Putamen (tissue), 1 donor: ENCODE measurements at regions not wholly inside any gene's neighbourhood (a gene's known extent, or its start where the extent isn't known, plus 50 kb on each side); places are given as distances from the start of the nearest gene placed in this dataset.
"Not testable (repeated sequence)": the region's sequence is repeated elsewhere in the genome, so short reads cannot be mapped to it uniquely, and the experiment has no call there.

Experiments used
- DNase-seq: peaks from one replicate; pipeline ENCODE4 v3.0.0-alpha.2; 2016; ENCODE audit warnings: low spot score

DNA sequence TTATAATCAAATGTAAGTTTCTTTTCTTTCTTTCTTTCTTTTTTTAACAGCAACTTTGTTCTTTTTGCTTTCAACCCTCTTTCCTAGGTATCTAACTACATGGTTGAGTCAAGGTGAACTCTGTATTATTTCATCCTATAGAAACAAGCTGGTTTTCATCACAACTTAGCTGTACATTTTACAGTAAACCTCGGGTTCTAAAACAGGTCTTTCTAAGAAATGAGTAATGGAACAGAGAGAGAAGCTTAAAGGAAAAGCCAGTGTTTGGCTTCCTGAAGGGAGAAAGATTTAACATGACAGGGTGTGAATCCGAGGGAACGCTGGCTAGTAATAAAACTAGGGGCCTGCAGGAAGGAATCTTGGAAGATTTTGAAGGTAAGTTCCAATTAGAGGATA is 143.4 kb upstream of the ITGB1 start:
- DNase-seq, result no peak

DNA sequence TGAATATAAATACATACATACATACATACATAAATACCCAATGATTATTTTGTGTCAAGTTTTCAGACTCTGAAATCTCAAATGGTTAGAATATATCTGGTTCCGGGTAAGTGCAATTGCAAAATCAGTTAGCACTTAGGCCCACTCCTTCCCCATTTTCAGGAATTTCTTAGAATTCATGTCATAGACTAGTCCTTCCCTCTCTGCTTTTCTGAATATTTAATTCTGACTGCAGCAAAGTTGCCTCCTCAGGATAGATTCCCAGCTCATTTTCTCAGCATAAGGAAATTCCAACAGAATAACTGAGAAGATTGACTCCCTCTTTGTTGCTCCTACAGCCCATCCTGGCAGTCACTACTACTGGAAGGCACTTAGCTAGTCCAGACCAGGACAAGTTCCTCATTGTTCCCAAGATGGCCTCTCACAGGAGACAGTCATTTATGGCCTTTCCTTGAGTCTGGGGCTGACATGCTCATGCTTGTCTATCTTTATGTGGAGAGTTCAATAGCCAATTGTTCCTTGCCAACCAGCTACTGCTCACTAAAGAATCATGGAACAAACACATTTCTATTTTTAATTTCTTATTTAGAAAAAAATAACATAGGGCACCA is 142.9 kb upstream of the ITGB1 start:
- no peak for DNase-seq

DNA sequence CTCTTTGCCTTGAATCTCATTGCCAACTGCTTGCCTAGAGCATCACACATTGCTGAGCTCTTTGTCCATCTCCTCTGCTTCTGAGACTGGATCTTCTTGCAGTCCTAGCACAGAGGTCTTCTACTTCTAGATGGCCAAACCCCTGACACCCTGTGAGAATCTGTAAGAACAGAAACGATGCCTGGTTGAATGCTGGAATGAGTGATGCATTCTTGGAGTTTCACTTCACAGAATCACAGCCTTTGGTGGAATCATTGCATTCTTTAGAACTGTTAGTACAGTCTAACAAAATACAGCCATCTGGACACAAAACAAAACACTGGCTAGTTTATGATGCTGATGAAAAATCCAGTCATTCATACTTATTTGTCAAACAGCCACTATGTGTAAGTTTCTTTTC is 141.7 kb upstream of the ITGB1 start:
- DNase-seq, result no peak

DNA sequence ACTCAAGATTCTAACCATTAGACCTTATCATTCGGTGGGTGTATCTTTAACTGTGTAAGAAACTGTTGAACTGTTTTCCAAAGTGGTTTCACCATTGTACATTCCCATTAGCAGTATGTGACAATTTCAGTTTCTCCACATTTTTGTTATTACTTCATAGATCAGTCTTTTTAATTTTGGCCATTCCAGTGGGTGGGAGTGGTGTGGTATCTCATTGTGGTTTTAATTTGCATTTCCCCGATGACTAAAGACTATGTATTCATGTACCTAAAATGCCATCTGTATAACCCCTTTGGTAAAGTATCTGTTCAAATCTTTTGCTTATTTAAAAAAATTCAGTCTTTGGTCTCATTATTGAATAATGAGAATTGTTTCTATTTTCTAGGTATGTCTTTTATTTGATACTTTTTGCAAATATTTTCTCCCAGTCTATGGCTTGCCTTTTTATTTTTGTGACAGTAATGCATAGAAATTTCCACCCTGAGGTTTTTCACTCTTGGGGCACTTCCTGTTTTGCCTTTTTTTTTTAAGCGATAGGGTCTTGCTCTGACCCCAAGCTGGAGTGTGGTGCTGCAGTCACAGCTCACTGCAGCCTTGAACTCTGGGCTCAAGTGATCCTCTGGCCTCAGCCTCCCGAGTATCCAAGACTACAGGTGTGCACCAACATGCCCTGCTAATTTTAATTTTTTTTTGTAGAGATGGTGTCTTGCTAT is 141.1 kb upstream of the ITGB1 start:
- DNase-seq, result no peak

DNA sequence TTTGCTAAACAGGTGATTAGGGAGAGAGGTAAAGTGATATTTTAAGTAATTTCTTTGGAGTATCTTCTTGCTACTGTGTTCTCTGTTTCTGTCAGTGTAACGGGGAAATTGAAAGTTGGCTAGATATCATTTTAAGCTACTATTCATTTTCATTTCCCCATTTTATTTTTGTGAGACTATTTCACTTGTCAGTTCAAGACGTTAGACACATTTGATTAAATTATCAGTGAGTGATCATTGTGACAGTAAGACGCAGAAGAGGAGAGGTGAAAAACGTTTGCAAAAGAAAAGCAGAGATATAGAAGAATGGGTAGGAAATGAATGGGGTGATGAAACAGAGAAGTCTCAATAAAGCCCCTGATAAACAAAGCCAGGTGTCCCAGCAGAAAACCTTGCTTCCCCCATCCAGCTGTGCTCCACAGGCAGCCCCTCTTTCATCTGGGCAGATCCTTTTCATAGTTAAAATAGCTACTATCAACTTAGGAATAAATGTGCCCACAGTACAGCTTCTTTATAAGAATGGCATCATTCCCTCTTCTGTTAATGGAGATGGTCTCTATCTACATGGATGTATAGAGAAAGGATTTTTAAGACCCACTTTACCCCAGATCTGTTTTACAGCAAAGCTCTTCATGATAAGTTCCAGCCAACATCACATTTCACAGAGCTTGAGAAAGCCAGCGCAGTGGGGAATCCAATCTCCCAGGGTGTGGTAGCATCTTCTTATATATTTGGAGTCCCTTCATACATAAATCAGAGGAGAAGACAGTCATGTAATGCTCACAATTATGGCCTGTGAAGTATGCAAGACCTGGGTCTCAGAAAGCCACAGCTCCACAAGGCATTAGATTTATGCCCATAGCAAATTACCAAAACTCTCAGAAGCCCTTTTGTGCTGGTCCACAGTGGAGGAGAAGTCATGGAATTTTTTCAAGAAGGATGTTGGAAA is 138.1 kb upstream of the ITGB1 start:
- no peak for DNase-seq

DNA sequence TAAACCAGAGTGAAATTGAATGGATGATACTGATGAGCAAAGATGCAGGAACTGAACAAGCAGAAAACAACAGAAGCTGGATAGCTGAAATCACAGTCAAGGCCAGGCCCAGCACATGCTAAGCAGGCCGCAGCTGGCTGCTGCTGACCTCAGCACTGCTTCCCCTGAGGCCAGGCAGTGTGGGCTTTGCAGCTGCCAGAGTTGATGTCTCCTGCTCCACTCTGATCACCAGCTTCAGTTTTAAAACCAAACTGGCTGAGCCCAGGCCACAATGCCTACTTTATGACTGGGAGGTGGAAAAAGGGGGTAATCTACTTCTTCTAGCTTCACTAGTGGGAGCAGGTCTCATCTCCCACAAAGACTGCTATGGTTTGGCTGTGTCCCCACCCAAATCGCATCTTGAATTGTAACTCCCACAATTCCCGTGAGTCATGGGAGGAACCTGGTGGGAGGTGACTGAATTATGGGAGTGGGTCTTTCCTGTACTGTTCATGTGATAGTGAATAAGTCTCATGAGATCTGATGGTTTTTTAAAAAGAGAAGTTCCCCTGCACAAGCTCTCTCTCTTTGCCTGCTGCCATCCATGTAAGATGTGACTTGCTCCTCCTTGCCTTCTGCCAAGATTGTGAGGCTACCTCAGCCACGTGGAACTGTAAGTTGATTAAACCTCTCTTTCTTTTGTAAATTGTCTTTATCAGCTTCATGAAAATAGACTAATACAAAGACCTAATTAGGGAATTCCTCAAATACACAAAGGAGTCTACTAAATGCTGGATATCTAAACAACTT is 136.4 kb upstream of the ITGB1 start:
- no peak for DNase-seq

DNA sequence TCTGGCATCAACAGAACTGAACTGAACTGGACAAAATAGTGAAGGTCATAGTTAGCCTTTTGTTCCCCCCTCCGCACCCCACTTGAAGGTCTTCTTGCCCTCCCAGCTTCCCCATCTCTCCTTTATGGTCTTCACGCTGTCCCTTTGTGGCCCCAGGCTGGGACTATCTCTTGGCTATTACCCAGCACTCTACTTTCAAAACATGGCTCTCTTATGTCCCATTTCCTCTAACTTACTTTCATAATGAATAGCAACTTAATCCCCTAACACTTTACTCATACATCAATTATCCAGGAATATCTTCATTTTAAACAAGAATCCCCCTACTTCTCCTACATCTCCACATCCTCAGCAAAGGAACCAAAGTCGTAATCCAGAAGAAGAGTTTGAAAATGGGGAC is 135.3 kb upstream of the ITGB1 start:
- DNase-seq, result no peak

DNA sequence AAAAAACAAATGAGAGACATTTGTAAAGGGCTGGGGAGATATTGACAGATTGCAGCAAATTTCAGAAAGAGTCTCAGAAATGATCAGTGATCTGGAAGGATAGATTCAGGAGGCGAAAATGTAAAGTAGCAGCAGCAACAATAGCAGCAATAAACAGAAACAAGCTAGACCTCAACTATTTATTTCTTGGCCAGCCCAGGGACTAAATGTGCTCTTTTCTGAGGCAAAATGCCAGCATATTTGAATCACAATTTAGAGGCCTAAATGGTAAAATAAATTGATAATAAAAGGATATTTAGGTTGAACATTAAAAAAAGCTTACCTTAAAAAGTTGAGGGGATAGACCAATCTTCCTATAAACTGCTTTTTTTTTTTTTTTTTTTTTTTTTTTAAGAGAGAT is 134.6 kb upstream of the ITGB1 start:
- no peak for DNase-seq

DNA sequence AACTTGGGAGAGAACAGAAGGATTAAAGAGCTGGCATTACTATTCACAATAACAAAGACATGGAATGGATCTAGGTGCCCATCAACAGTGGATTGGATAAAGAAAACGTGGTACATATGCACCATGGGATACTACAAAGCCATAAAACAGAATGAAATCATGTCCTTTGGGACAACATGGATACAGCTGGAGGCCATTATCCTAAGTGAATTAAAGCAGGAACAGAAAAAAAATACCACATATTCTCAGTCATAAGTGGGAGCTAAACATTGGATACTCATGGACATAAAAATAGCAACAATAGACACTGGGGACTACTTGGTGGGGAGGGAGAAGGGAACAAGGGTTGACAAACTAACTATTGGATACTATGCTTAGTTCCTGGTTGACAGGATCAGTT is 133.2 kb upstream of the ITGB1 start:
- no peak for DNase-seq

DNA sequence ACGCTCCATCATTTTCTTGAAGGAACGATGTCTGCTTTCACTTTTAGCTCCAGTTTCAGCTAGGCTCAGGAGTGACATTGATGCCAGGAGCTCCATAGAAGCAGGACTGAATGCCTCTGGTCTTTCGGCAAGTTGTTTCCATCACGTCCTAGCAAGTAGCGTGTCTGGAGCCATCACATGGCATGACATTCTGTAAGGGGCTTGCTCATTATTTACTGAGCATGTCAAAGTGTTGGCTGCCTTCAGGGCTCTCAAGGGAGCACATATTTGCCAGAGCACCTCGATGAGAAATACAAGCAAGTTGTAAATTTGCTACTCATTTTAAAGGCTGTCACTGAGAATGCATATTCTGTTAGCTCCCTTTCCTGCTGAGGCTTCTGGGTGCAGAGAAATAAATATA is 131.0 kb upstream of the ITGB1 start:
- no peak for DNase-seq

DNA sequence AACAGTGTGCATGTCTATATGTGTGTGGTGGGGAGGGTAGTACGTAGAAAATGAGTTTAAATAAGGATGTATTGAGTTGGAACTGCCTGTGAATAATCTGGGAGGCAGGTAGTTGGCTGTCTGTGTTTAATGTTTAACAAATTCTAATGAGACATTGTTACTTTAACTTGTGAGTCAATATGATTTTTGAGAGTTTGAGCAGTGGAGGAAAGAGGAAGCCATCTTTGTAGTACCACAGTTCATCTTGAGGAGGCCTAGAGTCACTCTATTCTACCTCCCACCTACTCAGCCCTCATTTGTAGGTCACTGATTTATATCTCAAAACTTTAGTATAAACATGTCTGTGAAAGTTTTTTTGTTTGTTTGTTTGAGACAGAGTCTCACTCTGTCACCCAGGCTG is 129.9 kb upstream of the ITGB1 start:
- DNase-seq, result no peak

DNA sequence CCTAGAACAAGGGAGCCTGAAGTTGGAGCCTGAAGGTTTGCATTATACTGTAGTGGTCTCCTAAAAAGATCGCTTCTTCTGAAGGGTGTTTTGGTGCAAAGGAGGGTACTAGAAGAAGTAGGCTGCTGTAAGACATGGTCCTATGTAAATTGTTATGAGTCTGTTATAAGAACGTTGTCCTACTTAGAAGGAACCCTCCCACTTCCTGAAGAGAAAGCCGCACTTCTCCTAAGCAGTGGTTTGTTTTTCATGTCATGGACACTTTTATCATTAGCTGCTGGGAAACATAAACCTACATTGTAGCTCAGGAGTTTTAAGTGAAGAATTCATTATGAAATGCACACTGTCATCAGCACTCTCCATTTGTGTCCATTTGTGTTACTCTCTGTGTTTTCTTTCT is 129.1 kb upstream of the ITGB1 start:
- DNase-seq, result no peak

DNA sequence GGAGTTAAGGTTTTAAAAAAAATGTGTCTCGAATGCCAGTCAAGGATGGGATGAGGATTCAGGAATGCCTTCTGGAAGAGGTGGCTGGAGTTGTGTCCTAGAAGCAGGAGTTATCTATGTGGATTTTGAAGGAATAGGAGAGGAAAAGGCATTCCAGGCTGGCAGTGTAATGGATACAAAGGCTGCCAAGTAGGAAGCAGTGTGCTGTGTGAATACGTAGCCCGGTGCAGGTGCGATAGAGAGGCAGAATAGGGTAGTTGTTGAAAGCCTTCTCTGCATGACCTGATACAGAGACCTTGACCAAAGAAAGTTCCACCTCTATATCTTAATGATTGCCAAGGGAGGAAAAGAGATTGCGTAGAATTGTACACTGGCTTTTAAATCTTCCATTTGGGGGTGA is 128.1 kb upstream of the ITGB1 start:
- no peak for DNase-seq

DNA sequence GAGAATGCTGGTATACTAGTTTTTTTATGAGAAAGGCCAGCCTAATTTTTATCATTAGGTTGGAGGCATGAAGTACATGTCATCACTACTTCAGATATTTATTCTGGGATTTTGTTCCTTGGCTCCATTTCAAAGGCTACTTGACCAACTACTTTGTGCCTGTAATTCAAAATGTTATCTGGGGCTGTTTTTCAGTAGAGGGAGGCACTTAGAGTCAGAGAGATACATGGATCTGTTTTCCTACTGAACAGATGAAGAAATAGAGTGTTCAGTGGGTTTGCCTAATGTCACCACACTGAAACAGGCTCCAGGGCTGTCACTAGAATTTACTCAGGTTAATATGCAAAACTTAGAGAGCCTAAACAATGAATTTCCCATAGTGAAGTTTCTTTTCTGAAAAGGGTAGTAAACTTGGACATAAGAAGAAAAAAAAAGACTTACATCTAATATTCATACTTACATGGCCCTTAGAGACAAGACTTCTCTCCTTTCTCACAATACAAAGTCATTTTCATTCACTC is 127.3 kb upstream of the ITGB1 start:
- no peak for DNase-seq

DNA sequence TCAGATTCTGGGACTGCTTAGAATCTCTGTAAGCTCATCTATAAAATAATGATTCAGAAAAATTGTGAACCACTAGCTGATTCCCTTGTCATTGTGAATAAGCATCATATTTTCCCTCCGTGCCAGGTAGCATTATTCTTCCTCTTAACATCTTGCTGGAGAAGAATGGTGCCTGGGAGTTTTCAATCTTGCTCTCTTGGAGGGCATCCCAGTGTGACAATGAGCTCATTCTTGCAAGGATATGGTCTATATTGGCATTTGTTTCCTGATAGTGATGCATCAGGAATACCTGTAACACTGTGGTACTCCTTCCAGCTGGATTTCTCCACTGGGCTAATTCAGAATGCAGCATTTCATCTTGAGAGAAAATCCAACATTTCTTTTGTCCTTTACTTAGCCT is 126.4 kb upstream of the ITGB1 start:
- DNase-seq, result no peak

DNA sequence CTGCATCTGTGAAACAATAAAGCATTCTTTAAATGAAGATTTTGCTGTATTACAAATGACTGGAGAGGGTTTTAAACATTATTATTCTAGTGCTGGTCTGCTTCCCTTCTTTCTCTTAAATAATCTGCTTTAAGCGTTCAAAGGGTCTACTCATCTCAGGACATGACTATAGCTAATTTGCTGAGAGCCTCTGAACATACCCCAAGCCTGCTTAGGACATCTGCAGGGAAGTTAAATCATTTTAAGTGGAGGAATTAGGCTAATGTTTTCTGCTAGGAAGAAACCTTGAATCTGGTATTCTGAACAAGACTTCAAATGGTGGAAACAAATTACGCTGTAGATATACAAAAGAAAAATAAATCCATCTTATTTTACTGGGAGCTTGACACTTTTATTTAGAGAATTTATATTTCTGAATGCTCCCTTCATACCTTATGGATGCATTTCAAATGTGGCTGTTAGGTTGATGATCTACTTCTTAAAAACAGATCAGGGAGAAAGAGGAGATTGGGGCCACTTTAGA is 124.4 kb upstream of the ITGB1 start:
- DNase-seq, result no peak

DNA sequence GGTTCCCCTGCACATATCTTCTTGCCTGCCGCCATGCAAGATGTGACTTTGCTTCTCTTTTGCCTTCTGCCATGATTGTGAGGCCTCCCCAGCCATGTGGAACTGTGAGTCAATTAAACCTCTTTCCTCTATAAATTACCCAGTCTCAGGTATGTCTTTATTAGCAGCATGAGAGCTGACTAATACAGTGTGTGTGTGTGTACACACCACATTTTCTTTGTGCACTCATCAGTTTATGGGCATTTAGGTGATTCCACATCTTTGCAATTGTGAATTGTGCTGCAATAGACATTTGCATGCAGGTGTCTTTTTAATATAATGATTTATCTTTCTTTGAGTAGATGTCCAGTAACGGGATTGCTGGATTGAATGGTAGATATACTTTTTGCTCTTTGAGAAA is 122.4 kb upstream of the ITGB1 start:
- not testable (repeated sequence) for DNase-seq

DNA sequence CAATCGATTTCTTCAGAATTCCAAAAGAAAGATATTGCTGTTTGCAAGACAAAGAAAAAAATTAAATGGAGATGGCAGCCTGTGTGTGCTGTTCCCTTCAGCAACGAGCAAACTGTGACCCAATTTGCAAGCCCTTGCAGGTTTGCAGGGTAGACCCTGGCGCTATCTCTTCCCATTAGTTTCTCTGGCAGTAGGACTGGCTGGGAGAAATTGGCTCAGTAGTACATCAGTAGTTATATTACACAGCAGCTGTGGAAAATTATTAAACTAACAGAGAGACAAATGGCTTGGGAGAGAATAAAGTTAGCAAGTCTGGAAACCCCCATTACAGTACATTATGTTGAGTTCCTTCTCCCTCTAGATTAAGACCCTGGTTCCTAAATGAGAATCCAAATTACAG is 116.4 kb upstream of the ITGB1 start:
- DNase-seq, result no peak

DNA sequence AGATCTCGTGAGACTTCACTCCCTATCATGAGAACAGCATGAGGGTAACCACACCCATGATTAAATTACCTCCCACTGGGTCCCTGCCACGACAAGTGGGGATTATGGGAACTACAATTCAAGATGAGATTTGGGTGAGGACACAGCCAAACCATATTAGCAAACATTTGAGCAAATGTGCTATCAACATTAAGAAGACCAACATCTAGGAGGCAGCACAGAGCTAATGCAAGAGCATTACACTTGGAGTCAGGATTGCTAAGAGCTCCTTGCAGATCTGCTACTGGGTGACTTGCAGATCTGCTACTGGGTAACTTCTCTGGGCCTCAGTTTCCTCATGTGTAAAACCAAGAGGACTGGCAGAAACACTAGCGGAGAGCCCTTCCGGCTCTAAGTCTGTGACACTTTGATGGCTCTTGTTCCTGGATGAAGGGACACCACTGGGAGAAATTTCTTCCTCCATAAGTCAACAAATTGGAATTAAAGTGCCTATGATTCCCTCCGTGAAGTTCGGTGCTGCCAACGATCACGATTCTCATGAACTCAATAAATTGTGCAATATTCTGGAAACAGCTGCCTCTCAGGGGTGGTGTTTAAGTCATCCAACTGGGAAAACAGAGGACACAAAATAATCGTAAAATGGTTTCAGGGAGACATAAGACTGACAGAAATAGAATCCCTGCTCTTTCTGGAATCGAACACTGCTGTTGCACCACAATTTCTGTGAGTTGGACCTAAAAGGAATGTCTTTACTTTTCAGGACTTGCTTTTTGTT is 115.8 kb upstream of the ITGB1 start:
- no peak for DNase-seq

DNA sequence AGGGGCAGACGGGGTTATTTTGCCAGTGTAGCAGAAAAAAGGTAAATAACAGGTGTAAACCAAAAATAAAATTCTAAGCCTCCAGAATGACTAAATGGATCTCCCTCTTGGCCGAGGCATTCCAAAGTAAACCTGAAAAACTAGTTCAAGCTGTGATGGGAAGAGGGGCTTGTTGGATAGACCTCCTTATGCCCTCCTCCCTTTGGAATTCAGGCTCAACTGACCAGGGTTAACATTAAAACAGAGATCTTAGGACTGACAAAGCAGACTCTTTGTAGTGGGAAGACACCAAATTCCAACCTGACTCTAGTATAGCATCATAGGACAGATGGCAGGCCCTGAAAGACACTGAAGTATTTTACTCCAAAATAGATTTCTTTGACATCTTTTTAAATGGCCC is 113.8 kb upstream of the ITGB1 start:
- no peak for DNase-seq

DNA sequence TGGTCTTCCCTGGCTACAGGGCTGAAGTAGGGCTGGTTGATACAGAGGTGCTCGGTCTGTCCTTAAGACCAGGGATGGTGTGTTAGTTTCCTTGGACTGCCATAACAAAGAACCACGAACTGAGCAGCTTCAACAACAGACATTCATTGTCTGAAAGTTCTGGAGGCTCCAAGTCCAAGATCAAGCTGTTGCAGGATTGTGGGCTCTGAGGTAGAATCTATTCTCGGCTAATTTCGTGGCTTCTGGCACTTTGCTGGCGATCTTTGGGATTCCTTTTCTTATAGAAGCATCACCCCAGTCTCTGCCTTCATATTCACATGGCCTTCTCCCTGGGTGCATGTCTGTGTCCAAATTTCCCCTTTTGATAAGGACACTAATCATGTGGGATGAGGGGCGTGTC is 112.1 kb upstream of the ITGB1 start:
- DNase-seq, result no peak
